GM19455 (cell line): ENCODE measurements at regions not wholly inside any gene's neighbourhood (a gene's known extent, or its start where the extent isn't known, plus 50 kb on each side); places are given as distances from the start of the nearest gene placed in this dataset.

Source experiments
- ATAC-seq: cut with Tn5 transposase; IDR thresholded peaks from one replicate; pipeline ENCODE4 v1.9.1; 2021; ENCODE audit not compliant: unreplicated experiment

GRCh38 chr18:78768656-78769501 is 210.7 kb upstream of the SALL3 start:
- ATAC-seq, result no peak

- ATAC-seq, result no peak
Measured at GRCh38 chr18:78769502-78770105, 210.0 kb upstream of the SALL3 start.

DNA sequence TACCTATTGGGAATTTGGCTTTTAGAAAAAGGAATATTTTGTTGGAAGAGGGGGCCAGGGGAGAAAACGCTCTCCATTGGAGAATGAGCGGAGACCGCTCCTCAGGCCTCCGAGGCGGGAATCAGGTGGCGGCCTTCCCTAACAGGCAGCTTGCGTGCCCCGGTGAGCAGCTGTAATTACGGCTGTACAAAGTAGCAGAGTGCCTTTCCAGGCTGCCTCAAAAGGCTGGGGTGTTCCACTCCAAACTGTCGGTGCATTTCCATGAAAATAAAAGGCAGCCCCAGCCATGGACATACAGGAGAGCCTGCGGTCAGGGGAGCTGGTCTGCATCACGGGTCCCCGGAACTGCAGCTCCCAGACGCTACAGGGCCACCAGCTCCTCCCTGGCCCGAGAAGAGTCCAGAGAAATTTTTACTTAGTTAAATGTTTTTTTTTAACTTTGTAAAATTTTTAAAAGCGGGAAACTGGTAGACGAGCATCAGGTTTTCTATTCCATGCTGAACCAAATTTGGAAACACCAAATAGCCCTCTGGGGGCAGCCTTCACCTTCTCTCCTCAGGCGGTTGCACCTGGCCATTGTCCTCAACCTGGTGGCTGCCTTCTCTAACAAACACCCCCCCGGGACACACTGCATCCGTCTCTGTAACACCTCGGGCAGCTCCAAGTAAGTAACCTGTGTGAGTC is 209.3 kb upstream of the SALL3 start:
- no peak for ATAC-seq

- ATAC-seq, result no peak
Measured at GRCh38 chr18:78770823-78771139, 208.8 kb upstream of the SALL3 start.

- no peak for ATAC-seq
Measured at GRCh38 chr18:78771496-78772359, 207.9 kb upstream of the SALL3 start.

DNA sequence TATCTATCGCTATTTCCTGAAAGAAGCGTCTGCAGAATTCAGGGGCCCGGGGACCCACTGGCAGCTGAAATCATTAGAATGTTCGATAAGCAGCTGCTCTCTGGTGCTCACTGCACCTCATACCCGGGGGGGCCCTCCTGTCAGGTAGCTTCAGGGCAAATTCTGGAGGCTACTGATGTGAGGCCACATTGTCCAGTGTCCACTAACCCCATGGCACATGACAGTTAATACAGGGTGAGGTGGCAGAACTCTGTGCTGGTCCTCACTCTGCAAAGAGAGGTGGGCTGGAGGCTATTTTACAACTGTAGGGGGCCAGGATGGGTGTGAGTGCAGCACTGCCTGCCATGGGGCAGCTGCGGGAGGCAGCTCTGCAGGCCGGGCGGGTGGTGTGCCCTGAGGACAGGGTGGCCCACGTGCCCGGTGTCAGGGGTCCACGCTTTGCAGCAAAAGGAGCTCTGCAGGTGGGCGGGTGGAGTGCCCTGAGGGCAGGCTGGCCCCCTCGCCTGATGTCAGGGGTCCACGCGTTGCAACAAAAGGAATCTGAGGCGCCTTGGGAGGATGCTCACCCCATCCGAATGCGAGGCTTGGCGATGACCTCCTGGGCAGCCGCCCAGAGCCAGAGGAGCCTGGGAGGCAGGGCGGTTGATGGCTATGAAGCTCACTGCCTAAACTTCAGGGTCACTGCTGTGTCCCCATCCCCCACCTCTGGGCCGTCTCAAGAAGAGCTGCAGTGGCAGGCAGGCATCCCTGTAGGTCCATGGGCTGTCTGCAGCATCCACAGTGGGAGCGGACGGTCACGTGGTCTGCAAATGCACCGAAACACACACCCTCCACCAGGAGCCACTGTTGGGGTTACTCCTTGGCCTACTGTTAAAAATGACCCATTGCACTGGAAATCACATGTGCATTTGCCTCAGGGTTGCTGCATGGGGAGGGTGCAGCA is 207.0 kb upstream of the SALL3 start:
- ATAC-seq, result no peak

GRCh38 chr18:78773303-78773755 is 206.3 kb upstream of the SALL3 start:
- no peak for ATAC-seq

- ATAC-seq, result no peak
Measured at GRCh38 chr18:78773819-78774218, 205.8 kb upstream of the SALL3 start.

- ATAC-seq, result no peak
Measured at GRCh38 chr18:78774741-78775141, 204.9 kb upstream of the SALL3 start.

GRCh38 chr18:78776151-78776550 is 203.5 kb upstream of the SALL3 start:
- no peak for ATAC-seq

- ATAC-seq, result no peak
Measured at GRCh38 chr18:78776706-78777285, 202.8 kb upstream of the SALL3 start.

GRCh38 chr18:78777992-78778391 is 201.6 kb upstream of the SALL3 start:
- ATAC-seq, result no peak

DNA sequence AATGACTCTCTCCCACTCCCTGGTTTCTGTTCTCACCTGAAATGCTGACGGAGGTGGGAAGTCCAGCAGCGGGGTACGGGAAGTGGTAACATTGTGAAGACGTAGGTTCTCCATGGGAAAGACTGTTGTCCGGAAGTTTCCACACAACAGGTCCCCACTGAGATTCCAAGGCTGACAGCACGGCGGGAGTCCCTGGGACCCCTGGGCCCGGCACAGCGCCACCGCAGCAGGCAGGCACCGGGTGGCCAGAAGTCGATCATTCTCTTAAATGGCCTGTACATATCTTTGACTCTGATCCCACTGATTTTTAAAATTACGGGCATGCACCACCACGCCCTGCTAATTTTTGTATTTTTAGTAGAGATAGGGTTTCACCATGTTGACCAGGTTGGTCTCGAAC is 201.0 kb upstream of the SALL3 start:
- ATAC-seq, result no peak

GRCh38 chr18:78779996-78780718 is 199.5 kb upstream of the SALL3 start:
- no peak for ATAC-seq

- ATAC-seq, result no peak
Measured at GRCh38 chr18:78780719-78781600, 198.7 kb upstream of the SALL3 start.

- ATAC-seq, result no peak
Measured at GRCh38 chr18:78781601-78781960, 198.0 kb upstream of the SALL3 start.

GRCh38 chr18:78782951-78783563 is 196.6 kb upstream of the SALL3 start:
- ATAC-seq, result no peak

- ATAC-seq, result no peak
Measured at GRCh38 chr18:78783564-78783960, 196.1 kb upstream of the SALL3 start.
